Progenitor cell of endocrine pancreas (in vitro differentiated cells): ENCODE measurements at regions not wholly inside any gene's neighbourhood (a gene's known extent, or its start where the extent isn't known, plus 50 kb on each side); places are given as distances from the start of the nearest gene placed in this dataset.

ENCODE experiments used
- DNase-seq: peaks from one replicate; pipeline ENCODE4 v3.0.0; 2021; ENCODE audit warnings: low spot score; ENCODE audit not compliant: unreplicated experiment
- H3K27ac Mint-ChIP-seq: 2 replicates; pipeline ENCODE4 v1.8.0; 2021; ENCODE audit warnings: mild to moderate bottlenecking, moderate library complexity, mixed read lengths
- H3K27me3 Mint-ChIP-seq: 2 replicates; pipeline ENCODE4 v1.8.0; 2021; ENCODE audit warnings: mixed read lengths
- H3K36me3 Mint-ChIP-seq: 2 replicates; pipeline ENCODE4 v1.8.0; 2022; ENCODE audit warnings: mixed read lengths; ENCODE audit not compliant: insufficient read depth
- H3K4me1 Mint-ChIP-seq: 2 replicates; pipeline ENCODE4 v1.8.0; 2021; ENCODE audit warnings: low read depth, mixed read lengths
- H3K4me3 Mint-ChIP-seq: 2 replicates; pipeline ENCODE4 v1.8.0; 2021; ENCODE audit warnings: low read depth, mild to moderate bottlenecking, moderate library complexity, mixed read lengths
- H3K9me3 Mint-ChIP-seq: 2 replicates; pipeline ENCODE4 v1.8.0; 2021; ENCODE audit warnings: low read depth, mixed read lengths
- TF ChIP-seq, protein P1 (sequence below): fragments of 200-600 bp; sonication (generic); IDR thresholded peaks from one replicate; pipeline ENCODE4 v1.5.0; 2021; ENCODE audit warnings: antibody characterized with exemption, mild to moderate bottlenecking; ENCODE audit not compliant: unreplicated experiment

DNA sequence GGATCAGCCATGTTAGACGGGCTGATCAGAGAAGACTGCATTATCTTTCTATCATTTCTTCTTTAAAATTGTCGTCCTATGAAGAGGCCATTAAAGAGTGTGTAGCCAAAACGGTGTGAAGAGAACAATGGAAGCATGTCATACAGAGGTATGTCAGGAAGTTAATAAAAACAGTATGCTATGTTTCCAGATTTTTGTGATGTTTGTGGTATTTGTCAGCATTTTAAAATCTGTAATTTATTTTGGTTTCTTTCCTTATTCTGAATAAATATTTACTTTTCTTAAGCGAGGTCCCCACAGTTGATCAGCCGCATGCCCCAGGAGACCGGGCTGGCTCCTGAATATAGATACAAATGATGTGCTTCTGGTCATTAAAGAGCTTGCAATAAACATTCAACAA lies 142.9 kb upstream of the SERP2 start:
- DNase-seq = no peak
- Mint-ChIP-seq H3K27ac (no peak overlapping the region), H3K4me3 (no peak overlapping the region), H3K27me3 (peaks cover 3% of the 10 kb centered on the region), H3K36me3 (no peaks in the 10 kb centered on the region), H3K9me3 (no peaks in the 10 kb centered on the region), H3K4me1 (peaks cover 4% of the 10 kb centered on the region)
- TF ChIP-seq, protein P1, sequence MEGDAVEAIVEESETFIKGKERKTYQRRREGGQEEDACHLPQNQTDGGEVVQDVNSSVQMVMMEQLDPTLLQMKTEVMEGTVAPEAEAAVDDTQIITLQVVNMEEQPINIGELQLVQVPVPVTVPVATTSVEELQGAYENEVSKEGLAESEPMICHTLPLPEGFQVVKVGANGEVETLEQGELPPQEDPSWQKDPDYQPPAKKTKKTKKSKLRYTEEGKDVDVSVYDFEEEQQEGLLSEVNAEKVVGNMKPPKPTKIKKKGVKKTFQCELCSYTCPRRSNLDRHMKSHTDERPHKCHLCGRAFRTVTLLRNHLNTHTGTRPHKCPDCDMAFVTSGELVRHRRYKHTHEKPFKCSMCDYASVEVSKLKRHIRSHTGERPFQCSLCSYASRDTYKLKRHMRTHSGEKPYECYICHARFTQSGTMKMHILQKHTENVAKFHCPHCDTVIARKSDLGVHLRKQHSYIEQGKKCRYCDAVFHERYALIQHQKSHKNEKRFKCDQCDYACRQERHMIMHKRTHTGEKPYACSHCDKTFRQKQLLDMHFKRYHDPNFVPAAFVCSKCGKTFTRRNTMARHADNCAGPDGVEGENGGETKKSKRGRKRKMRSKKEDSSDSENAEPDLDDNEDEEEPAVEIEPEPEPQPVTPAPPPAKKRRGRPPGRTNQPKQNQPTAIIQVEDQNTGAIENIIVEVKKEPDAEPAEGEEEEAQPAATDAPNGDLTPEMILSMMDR = no peak

GRCh38 chr13:44231786-44232516 lies 141.7 kb upstream of the SERP2 start:
- H3K27ac Mint-ChIP-seq = peak overlapping the region; percentile 95
- H3K9me3 Mint-ChIP-seq = no peaks in the 10 kb centered on the region
- H3K4me3 Mint-ChIP-seq = no peak overlapping the region
- H3K27me3 Mint-ChIP-seq = peaks cover 3% of the 10 kb centered on the region
- peaks cover 4% of the 10 kb centered on the region for H3K4me1 Mint-ChIP-seq
- no peaks in the 10 kb centered on the region for H3K36me3 Mint-ChIP-seq
- TF ChIP-seq, protein P1 = no peak
- DNase-seq = no peak

DNA sequence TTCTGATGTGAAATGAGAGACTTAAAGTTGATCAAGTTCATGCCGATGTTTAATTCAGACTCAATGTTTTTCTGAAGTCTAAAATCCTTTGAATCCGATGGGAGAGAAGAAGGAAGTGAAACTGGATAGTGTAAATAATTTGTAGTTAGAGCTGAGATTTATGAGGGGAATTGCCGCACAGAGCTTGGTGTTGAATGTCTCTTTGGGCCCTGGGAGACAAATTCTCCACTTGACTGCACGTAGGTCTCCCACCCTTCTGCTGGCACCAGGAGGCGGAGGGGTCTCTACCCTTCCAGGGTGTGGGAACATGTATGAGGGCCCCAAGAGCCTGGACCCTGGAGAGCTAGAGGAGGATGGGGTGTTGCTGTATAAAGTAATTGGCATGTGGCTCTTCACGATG lies 140.8 kb upstream of the SERP2 start:
- TF ChIP-seq, protein P1 = no peak
- H3K9me3 Mint-ChIP-seq = no peaks in the 10 kb centered on the region
- no peak overlapping the region for H3K27ac Mint-ChIP-seq
- H3K36me3 Mint-ChIP-seq = no peaks in the 10 kb centered on the region
- peaks cover 4% of the 10 kb centered on the region for H3K4me1 Mint-ChIP-seq
- no peak for DNase-seq
- H3K4me3 Mint-ChIP-seq = no peak overlapping the region
- peaks cover 3% of the 10 kb centered on the region for H3K27me3 Mint-ChIP-seq

- H3K27me3 Mint-ChIP-seq = peaks cover 3% of the 10 kb centered on the region
- peaks cover 5% of the 10 kb centered on the region for H3K4me1 Mint-ChIP-seq
These were observed 139.1 kb upstream of the SERP2 start for GRCh38 chr13:44234566-44234965.

DNA sequence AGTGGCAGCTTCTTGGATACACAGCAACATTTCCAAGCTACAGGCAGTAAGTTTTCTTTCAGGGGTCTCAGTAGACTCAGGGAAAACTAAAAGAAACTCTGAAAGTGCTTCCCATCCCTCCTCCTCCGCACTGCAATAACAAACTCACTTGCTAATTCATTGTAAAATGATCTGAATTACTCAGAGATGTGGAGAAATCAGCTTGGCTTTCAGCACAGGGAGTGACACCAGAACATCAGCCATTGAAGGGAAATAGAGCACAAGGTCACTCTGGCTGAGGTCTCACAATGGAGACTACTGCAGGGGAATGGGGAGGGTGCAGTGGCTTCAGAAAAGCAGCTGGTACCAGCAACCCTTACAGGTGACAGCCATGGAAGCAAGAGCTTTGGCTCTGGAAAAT lies 137.3 kb upstream of the SERP2 start:
- peaks cover 3% of the 10 kb centered on the region for H3K27me3 Mint-ChIP-seq
- no peak overlapping the region for H3K27ac Mint-ChIP-seq
- DNase-seq = no peak
- no peak overlapping the region for H3K4me3 Mint-ChIP-seq
- H3K36me3 Mint-ChIP-seq = no peaks in the 10 kb centered on the region
- TF ChIP-seq, protein P1 = no peak
- peaks cover 15% of the 10 kb centered on the region for H3K4me1 Mint-ChIP-seq
- H3K9me3 Mint-ChIP-seq = no peaks in the 10 kb centered on the region

More at GRCh38 chr13:44234566-44234965, 139.1 kb upstream of the SERP2 start:
- no peaks in the 10 kb centered on the region for H3K36me3 Mint-ChIP-seq
- H3K27ac Mint-ChIP-seq = no peak overlapping the region
- TF ChIP-seq, protein P1 = no peak
- no peak for DNase-seq
- no peaks in the 10 kb centered on the region for H3K9me3 Mint-ChIP-seq
- H3K4me3 Mint-ChIP-seq = no peak overlapping the region
